Activated T-helper 1 cell treated with anti-CD3 and anti-CD28 coated beads, Interleukin-2, amount 50 U/mL, for 16 hours (primary cell): ENCODE measurements at regions not wholly inside any gene's neighbourhood (a gene's known extent, or its start where the extent isn't known, plus 50 kb on each side); places are given as distances from the start of the nearest gene placed in this dataset.
"Not testable (repeated sequence)": the region's sequence is repeated elsewhere in the genome, so short reads cannot be mapped to it uniquely, and the experiment has no call there.

ENCODE experiments used
- DNase-seq, 2 donors: peaks; one replicate each; pipeline ENCODE4 v3.0.0-alpha.2; 2020; ENCODE audit warnings: low read depth in 1 of 2, low spot score in 1 of 2

DNA sequence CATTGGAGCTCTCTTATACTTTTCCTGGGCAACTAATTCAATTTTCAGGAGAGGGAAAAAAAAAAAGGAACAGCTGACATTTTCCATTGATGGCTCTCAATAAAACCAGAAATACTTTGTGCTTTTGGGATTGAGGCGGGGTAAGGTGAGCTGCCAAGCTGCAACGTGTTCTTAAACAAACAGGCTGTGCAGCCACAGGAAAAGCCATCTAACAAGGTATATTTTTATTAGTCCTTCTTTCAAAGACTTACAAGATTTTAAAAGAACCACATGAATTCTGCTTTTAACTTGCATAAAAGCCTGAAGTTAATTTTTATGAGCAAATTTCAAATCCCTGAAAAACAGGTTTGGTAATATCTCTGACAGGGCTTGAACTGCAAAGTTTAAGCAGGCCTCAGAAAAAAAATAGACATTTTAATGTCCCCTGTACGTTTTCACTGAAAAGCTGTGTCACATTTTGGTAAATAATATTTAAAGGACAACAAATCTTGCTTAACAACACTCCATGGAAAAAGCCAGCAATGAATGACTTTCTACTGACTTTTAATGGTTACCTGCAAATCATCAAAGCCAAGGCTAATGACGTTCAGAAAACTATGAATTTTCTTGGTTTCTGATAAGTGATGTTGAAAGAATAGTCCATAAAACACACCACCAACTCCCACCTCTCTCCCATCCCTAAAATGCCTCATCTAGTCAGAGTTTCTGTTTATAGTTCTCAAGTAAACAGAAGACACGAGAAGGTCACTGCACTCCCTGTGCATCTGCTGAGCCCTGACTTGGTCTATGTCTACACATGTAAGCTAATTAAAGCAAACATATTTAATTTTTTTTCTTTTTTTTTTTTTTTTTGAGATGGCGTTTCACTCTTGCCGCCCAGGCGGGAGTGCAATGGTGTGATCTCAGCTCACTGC is 433.6 kb downstream of the PIK3R1 start:
- DNase-seq: no peak

DNA sequence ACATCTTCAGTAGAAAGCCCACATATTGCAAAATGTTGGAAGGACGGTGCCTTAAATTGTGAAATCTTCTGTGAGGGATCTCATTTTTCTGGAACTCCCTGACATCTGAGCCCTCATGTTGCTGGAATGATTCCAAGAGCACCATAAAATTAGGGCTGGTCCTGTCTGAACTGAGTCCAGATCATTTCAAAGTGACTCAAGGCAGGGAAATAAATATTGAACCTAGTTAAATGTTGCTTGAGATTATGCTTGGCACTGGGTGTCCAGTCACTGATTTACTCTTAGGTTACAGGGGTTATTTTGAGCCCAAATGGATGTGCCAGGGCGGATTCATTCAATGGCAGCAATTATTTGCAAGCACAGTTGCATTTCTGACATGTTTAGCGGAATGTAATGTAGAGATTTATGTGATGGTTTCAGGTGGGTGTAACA is 437.0 kb downstream of the PIK3R1 start:
- no peak for DNase-seq

DNA sequence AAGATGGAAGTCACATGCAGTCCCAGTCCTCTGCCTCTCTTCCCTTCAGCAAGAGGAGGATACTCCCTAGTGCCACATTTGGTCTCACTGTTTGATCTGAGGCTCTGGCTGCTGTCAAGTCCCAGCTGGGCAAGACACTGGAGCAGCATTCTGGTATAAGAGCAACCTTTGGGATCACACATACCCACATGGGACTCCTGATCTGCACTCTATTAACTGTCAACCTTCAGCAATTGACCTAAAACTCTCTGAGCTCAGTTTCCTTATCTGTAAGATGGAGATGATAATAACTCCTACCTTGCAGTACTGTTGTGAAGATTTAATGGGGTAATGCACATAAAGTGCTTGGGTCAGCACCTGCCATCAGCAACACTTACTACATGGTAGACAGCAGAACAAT is 437.9 kb downstream of the PIK3R1 start:
- no peak for DNase-seq

DNA sequence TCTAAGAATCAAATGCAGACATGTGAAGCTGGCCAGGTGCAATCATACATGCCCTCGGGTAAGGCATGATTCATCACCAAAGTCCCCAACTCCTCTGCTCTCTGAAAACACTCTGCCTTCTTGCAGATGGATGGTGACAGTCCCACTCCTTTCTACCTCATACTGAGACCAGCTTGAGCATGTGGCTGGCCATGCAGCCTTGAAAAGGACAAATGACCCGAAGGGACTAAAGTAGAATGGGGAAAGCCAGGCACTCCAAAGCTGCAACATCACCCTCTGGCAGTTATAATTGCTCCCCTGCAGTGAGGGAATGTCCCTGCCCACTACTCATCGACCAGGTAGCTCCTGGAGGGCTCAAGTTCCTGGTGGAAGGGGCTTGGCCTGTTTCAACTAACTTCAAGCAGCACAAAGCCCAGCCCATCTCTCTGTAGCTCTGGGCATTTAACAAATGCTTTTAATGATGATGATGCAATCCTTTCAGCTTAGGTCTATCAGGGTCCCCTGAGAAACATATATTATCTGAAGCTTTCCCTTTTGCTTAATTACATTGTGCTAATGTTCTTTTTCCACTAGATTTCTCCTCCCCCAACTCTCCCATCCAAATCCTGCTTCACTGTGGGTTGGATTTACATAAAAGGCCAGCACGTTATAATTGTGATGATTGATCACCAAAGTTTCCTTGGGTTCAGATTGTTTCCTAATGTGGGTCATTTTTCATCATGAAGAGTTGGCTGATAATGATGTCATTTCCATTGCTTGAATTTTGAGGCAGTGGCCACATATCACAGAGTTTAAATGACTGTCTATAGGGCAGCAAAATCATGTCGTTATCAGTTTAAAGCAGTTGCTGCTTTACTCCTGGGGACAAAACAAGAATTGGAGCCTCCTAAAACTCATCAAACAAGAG is 436.5 kb upstream of the SLC30A5 start:
- no peak for DNase-seq

DNA sequence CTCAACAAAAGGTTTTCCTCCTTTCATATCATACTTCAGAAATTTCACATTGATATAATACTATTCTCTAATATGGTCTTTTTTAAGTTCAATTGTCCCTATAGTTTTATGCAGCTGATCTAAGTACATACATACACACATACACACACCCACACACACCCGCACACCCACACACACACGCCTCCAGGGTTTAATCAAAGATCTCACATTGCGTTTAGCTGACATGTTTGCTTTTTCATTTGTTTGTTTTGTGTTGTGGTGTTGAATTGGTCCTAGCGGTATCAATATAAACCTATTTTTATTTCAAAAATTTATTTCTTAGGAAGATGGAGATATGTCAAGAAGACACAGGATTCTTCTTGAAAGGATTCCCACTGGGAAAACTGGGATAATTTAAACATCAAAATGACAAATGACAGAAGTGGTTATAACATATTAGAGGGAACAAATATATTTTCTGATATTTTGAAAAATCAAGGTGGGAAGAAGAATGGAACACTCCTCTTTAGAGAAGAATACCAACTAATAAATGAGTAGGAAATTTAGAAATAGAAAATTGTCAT is 434.9 kb upstream of the SLC30A5 start:
- DNase-seq: no peak

DNA sequence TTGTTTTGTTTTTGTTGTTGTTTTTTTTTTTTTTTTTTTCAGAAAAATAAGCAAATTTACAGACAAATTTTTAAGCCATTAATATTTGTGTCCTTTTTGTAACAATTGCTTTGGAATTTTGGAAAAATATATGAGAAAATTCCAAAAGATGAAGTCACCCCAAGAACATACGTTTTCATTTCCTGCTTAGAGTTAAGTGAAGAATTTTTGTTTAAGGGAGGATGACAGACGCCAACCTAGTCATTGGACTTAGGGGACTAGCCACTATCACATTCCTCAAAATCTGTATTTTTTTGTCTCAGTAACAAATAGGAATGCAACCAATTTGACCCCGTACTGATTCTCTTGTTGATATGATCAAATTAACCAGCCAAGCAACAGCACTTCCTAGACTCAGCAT is 433.9 kb upstream of the SLC30A5 start:
- DNase-seq: no peak

DNA sequence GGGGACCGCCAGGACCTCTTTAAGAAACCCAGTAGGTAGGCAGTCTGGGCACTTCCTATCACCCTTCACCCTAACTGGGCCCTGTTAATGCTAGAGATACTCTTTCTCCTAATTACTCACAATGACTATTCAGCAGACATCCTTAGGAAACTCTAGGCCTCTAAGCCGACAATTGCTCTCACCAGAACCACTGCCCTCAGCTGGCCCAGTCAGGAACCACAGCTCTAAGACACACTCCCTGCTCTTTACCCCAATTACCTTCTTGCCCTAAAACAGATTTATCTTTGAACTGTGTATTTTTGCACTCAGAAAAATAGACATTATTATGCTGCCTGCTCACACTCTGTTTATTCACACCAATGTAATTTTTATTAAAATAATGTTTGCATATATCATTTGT is 432.6 kb upstream of the SLC30A5 start:
- DNase-seq: no peak

DNA sequence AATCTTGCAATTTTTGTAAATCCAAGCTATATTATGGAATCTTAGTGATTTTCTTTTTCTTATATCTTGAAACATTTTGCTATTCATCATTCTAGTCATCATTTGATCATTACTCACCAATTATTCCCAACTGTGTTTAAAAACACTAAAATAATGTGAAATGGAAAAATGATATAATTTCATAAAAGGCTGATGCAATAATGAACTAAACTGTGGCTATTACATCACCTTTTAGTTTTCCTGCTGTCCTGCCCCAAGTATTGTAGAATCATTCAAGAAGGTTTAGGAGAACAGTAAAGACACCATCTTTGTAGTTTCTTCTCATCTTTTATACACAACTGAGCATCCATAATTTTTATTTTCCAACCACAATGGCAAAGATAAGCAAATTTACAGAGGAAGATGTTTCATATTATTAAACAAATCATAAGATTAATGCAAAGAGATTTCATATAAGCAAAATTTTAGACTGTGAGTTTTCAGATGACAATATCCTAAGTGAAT is 431.0 kb upstream of the SLC30A5 start:
- DNase-seq: no peak

DNA sequence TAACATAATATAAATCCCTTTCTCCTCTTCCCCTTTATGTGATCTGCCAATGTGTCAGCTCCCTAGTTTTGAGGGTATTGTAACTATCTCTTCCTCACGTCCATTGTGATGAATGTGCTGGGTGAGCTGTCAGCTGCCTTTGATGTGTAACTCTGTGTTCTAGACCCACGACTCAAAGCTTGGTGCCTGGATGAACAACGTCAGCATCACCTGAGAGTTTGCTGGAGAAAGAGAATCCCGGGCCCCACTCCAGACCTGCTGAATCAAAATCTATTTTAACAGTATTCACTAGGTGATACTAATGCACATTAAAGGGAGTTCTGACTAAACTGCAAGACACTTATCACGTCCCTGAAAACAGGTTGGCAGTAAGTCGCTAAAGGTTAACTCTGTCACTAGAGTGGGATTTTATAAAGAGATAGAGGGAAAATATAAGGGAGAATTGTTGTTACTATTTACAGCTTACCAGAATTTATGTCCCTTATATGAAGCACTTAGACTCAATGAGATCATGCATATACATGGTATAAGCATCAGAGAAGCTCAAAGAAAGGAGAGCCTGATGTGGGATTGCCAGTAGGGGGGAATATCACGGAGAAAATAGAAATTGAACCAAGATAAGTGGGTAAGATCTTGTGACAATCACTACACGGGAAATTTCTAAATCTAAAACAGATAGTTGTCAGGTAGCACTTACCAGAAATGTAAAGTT is 423.8 kb upstream of the SLC30A5 start:
- DNase-seq: no peak

DNA sequence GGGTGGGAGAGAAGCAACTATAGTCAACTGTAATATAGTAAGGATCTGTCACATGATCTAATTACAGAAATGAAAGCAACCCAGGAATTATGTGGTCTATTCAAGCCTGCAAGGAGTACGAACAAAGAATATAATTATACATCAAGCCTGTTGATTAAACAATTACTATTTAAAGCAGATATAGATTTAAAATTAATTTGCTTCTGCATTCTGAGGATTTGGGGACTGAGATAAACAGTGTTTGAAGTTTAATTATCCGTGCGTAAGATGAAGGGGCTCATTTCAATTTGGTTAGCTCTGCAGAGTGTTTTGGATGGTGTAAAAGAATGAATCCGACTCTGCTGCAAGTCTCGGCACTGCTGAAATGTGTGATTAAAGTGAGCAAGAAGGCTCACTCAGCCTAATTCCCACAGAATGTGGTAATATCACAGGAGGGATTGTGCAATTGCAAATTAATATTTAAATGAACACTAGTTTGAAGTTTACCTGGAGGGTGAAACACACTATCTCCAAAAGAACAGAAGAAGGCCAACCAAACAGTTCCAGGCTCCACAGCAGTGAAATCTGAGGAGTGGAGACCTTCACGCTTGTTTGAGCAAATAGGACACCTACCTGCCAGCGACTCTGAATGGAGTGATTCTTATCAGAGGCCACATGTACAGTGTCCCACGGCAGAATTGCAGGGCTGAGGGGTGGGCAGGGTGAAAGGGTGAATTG is 420.6 kb upstream of the SLC30A5 start:
- no peak for DNase-seq

DNA sequence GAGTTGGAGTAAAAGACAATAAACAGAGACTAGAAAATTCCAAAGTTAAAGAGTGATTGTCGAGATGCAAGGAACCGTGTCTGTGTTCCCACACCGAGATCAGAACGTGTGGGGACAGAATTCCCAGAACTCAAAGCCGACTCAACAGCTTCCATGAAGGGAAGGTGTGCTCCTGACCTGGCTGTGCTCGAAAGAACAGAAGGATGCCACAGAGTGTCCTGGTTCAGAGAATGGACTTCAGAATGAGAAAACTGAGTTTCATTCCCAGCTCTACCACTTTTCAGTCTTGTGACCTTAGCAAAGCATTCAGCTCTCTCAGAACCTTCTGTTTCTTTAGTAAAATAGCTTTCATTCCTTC is 420.0 kb upstream of the SLC30A5 start:
- DNase-seq: no peak

DNA sequence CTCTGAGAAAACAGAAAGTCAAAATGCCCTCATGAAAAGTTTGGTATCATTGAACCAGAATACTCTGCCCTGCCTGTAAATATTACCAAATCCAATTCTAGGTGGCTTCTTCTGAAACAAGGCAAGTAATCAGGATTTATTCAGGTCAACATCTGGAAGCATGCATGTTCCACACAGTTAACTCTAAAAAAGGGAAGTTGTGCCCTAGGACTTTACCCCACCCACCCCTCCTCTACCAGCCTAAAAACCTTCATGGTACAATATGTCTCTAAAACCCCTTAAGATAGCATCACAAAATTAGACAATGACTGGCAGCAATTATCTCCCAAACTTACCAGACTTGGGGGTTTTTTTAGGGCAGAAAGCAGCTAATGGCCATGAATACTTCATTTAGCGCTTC is 414.8 kb upstream of the SLC30A5 start:
- DNase-seq: no peak

DNA sequence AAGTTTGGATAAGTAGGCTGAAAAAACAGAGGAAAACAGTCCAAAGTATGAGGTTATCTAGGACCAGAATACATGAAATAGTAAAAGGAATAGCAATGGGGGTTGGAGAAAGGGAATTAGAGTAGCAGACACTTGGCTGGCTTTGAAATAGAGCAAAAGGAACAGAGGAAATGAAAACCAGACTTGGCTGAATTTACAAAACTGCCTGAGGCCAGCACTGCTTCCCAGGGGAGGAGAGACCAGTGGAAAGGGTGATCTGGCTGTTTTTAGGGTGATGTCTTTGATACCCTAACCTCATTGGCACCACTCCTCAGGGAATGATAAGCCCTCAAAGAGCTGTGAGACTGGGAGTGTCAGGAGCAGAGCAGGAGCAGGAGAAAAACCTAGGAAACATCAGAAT is 413.4 kb upstream of the SLC30A5 start:
- no peak for DNase-seq

DNA sequence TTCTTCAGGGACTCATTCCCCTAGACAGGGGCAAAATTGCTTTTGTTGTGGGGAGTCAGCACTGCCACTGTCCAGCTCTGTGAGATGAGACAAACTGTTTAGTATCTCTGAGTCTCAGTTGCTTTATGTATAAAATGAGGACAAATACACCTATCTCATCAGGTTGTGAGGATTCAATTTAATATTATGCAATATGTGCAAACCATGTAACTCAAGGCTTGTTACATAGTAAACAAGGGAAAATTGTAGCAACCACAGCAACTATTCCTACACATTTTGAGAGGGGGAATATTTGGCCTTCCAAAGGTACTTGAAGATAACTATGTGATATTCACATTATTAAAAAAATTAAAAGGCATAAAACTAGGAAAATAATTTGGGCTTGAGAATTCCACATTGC is 411.9 kb upstream of the SLC30A5 start:
- DNase-seq: no peak

DNA sequence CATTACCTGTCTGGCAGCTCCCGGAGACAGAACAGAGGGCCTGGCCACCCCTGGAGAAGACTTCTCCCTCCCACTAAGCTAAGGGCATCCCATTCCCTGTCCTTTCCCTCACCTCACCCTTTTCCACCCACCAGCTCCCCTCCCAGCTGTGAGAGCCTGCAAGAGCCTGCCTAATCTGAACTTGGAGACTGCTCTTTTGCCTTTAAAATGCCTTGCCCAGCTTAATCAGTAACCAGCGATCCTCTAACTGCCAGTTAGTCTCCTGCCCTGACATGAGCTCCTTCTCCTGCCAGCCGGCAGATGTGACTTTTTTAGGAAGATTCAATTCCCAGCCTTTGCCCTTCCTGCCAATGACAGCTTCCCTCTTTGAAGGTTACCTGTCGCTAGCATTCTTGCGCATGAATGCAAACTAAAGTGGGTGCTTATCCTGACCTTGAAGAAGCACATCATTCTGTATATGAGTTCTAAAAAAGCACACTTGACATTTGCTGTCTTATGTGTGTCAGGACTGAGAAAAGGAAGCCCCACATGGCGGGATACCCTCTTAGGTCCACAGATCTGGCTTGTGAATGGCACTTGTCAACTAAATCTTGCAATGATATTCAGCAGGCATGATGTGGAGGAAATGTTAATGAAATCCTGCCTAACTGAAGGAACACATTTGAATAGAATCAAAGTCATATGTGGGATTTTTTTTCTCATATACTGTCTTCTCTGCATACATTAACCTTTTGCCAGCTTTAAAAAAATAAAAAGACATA is 411.2 kb upstream of the SLC30A5 start:
- DNase-seq: no peak

DNA sequence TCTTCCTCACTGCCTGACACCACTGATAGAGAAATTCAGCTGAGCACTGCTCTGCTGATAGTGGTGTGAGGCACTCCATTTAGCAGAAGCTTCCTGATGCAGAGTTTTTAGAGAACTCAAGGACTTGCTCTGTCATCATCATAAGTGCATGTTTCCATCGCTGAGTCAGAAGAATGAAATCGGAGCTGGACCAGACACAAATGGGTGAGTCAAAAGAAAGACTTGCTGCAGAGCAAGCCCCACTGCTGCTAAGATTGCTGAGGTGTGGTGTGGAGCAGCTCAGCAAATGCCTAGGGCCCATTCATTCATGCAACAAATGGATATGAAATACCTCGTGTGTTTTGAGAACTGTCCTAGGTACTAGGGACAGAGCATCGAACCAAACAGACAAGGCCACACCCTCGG is 410.2 kb upstream of the SLC30A5 start:
- no peak for DNase-seq

DNA sequence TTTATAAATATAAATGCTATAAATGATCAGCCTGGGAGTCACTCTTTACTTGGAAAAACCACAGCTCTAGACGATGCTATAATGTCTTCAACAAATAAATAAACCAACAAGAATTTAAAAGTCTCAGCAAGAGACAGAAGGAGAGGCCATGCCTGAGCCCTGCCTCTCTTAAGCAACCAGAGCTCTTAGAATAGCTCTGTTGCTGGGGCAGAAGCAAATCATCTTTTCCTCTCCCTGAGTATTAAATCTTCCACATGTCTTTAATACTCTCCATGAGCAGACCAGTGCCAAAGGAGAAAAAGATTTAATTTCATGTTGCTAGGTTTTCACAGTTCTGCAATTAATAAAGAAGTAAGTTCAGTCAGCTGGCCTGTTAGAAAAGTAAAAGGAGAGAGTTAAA is 408.0 kb upstream of the SLC30A5 start:
- no peak for DNase-seq

DNA sequence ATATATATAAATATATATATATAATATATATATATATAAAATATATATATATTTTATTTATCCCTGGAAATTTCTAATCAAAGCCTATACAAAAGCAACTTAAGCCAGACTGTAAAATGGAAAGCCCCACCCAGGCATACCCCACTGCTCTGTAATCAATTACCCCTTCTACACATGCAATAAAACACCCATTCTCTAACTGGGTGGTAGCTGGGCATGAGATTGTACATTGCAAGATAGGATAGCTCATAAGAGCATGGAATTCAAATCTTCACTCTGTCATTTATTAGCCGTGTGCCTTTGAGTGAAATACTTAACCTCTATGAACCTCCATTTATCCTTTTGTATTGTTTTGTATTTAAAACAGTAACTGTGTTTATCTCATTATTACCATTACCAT is 405.3 kb upstream of the SLC30A5 start:
- no peak for DNase-seq

DNA sequence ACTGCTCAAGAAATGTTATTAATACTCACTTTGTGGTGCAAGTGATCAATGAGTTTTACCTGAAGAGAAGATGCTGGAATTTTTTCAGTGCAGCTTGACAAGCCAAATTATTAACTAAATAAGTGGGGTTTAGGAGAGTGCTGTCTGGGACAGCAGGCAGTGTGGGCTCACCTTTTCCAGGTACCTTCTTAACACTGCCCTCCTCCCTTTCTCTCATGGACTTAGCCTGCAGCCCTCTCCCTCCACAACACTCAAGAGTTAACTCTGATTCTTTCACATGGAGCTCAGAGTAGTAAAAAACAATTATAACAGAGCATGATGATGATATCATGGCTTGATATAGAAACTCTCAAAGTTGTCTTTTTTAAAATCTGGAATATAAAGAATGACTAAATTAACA is 404.8 kb upstream of the SLC30A5 start:
- no peak for DNase-seq

DNA sequence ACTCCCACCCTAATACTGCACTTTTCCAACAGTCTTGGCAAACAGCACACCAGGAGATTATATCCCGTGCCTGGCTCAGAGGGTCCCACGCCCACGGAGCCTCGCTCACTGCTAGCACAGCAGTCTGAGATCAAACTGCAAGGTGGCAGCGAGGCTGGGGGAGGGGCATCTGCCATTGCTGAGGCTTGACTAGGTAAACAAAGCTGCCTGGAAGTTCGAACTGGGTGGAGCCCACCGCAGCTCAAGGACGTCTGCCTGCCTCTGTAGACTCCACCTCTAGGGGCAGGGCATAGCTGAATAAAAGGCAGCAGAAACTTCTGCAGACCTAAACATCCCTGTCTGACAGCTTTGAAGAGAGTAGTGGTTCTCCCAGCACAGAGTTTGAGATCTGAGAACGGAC is 401.9 kb upstream of the SLC30A5 start:
- DNase-seq: not testable (repeated sequence)
